Muscle layer of duodenum (tissue), 2 donors: ENCODE measurements at regions not wholly inside any gene's neighbourhood (a gene's known extent, or its start where the extent isn't known, plus 50 kb on each side); places are given as distances from the start of the nearest gene placed in this dataset.
"Not testable (repeated sequence)": the region's sequence is repeated elsewhere in the genome, so short reads cannot be mapped to it uniquely, and the experiment has no call there.

Source experiments
- H3K27ac ChIP-seq: one replicate; pipeline ENCODE4 v1.7.0; 2013; ENCODE audit warnings: mild to moderate bottlenecking, low read length
- H3K27me3 ChIP-seq: one replicate; pipeline ENCODE4 v1.7.0; 2013; ENCODE audit warnings: low read depth, mild to moderate bottlenecking, control low read depth, low read length
- H3K36me3 ChIP-seq, 2 donors: one replicate each; pipeline ENCODE4 v1.7.0; 2013; ENCODE audit warnings: low read length in 2 of 2, control low read depth in 1 of 2, mild to moderate bottlenecking in 1 of 2; ENCODE audit not compliant: insufficient read depth in 2 of 2, control insufficient read depth in 1 of 2
- H3K4me1 ChIP-seq, 2 donors: one replicate each; pipeline ENCODE4 v1.7.0; 2013; ENCODE audit warnings: low read length in 2 of 2, mild to moderate bottlenecking in 2 of 2, control low read depth in 1 of 2, moderate library complexity in 1 of 2; ENCODE audit not compliant: insufficient read depth in 2 of 2, control insufficient read depth in 1 of 2
- H3K4me3 ChIP-seq, 2 donors: one replicate each; pipeline ENCODE4 v1.7.0; 2013; ENCODE audit warnings: low read length in 2 of 2, low read depth in 1 of 2, mild to moderate bottlenecking in 1 of 2
- H3K9me3 ChIP-seq, 2 donors: one replicate each; pipeline ENCODE4 v1.7.0; 2013; ENCODE audit warnings: low read length in 2 of 2, control low read depth in 1 of 2, mild to moderate bottlenecking in 1 of 2; ENCODE audit not compliant: control insufficient read depth in 1 of 2
- donor health status: healthy.

GRCh38 chr17:61539728-61540127, 51.3 kb downstream of the NACA2 start:
- not testable (repeated sequence) for H3K4me3 ChIP-seq, H3K27me3 ChIP-seq, H3K9me3 ChIP-seq, H3K4me1 ChIP-seq, H3K36me3 ChIP-seq, H3K27ac ChIP-seq

GRCh38 chr17:61538480-61538879, 52.5 kb downstream of the NACA2 start:
- Histone ChIP-seq H3K4me3 (no peak overlapping the region), H3K27me3 (no peaks in the 10 kb centered on the region), H3K9me3 (peaks cover 3 to 6% of the 10 kb centered on the region in 2 donors), H3K36me3 (no peaks in the 10 kb centered on the region), H3K4me1 (no peaks in the 10 kb centered on the region), H3K27ac (no peak overlapping the region)

GRCh38 chr17:61537264-61537771, 53.7 kb downstream of the NACA2 start:
- Histone ChIP-seq H3K36me3 (no peaks in the 10 kb centered on the region), H3K4me1 (no peaks in the 10 kb centered on the region), H3K4me3 (no peak overlapping the region), H3K9me3 (peaks cover 3 to 6% of the 10 kb centered on the region in 2 donors), H3K27me3 (no peaks in the 10 kb centered on the region), H3K27ac (no peak overlapping the region)

- H3K9me3 ChIP-seq = peaks cover 3 to 6% of the 10 kb centered on the region in 2 donors
- H3K36me3 ChIP-seq = no peaks in the 10 kb centered on the region
- no peaks in the 10 kb centered on the region for H3K27me3 ChIP-seq
- H3K27ac ChIP-seq = no peak overlapping the region
- peak overlapping the region in 1 of 2 donors; percentile 2 for H3K4me3 ChIP-seq
- H3K4me1 ChIP-seq = no peaks in the 10 kb centered on the region
Measured at GRCh38 chr17:61536422-61536955, 54.5 kb downstream of the NACA2 start.
